Rectal smooth muscle tissue (tissue), 1 donor: ENCODE measurements at regions not wholly inside any gene's neighbourhood (a gene's known extent, or its start where the extent isn't known, plus 50 kb on each side); places are given as distances from the start of the nearest gene placed in this dataset.

Experiments
- H3K27ac ChIP-seq: one replicate; pipeline ENCODE4 v1.7.0; 2013; ENCODE audit warnings: low read depth, low read length, inconsistent platforms
- H3K27me3 ChIP-seq: one replicate; pipeline ENCODE4 v1.7.0; 2013; ENCODE audit warnings: low read length; ENCODE audit not compliant: control insufficient read depth, insufficient read depth
- H3K36me3 ChIP-seq: one replicate; pipeline ENCODE4 v1.7.0; 2013; ENCODE audit warnings: low read length; ENCODE audit not compliant: control insufficient read depth, insufficient read depth
- H3K4me1 ChIP-seq: one replicate; pipeline ENCODE4 v1.7.0; 2013; ENCODE audit warnings: low read length; ENCODE audit not compliant: control insufficient read depth, insufficient read depth
- H3K4me3 ChIP-seq: one replicate; pipeline ENCODE4 v1.7.0; 2013; ENCODE audit warnings: low read length
- H3K9ac ChIP-seq: one replicate; pipeline ENCODE4 v1.7.0; 2013; ENCODE audit warnings: low read length

GRCh38 chr1:70518106-70518505, 107.0 kb downstream of the CTH start:
- Histone ChIP-seq H3K4me1 (peaks cover 2% of the 10 kb centered on the region), H3K27me3 (peaks cover 4% of the 10 kb centered on the region), H3K36me3 (no peaks in the 10 kb centered on the region), H3K9ac (no peak overlapping the region), H3K27ac (no peak overlapping the region), H3K4me3 (no peak overlapping the region)

- H3K36me3 ChIP-seq: no peaks in the 10 kb centered on the region
- H3K27me3 ChIP-seq: no peaks in the 10 kb centered on the region
- no peak overlapping the region for H3K9ac ChIP-seq
- no peaks in the 10 kb centered on the region for H3K4me1 ChIP-seq
- no peak overlapping the region for H3K27ac ChIP-seq
- H3K4me3 ChIP-seq: no peak overlapping the region
Measured at GRCh38 chr1:70528590-70529333, 117.7 kb downstream of the CTH start.

GRCh38 chr1:70536708-70537366, 125.8 kb downstream of the CTH start:
- H3K27ac ChIP-seq: no peak overlapping the region
- no peaks in the 10 kb centered on the region for H3K36me3 ChIP-seq
- H3K9ac ChIP-seq: no peak overlapping the region
- no peaks in the 10 kb centered on the region for H3K27me3 ChIP-seq
- no peaks in the 10 kb centered on the region for H3K4me1 ChIP-seq
- H3K4me3 ChIP-seq: no peak overlapping the region

- H3K36me3 ChIP-seq: no peaks in the 10 kb centered on the region
- no peak overlapping the region for H3K27ac ChIP-seq
- H3K4me3 ChIP-seq: no peak overlapping the region
- H3K4me1 ChIP-seq: no peaks in the 10 kb centered on the region
- no peak overlapping the region for H3K9ac ChIP-seq
- H3K27me3 ChIP-seq: no peaks in the 10 kb centered on the region
Measured at GRCh38 chr1:70537788-70538187, 126.7 kb downstream of the CTH start.

GRCh38 chr1:70542030-70542429, 131.0 kb downstream of the CTH start:
- H3K9ac ChIP-seq: no peak overlapping the region
- no peak overlapping the region for H3K4me3 ChIP-seq
- H3K36me3 ChIP-seq: no peaks in the 10 kb centered on the region
- no peaks in the 10 kb centered on the region for H3K27me3 ChIP-seq
- H3K4me1 ChIP-seq: no peaks in the 10 kb centered on the region
- no peak overlapping the region for H3K27ac ChIP-seq

- no peak overlapping the region for H3K27ac ChIP-seq
- no peak overlapping the region for H3K9ac ChIP-seq
- no peak overlapping the region for H3K4me3 ChIP-seq
- H3K36me3 ChIP-seq: no peaks in the 10 kb centered on the region
- H3K27me3 ChIP-seq: no peaks in the 10 kb centered on the region
- H3K4me1 ChIP-seq: no peaks in the 10 kb centered on the region
Measured at GRCh38 chr1:70542856-70543255, 131.8 kb downstream of the CTH start.

GRCh38 chr1:70546726-70547125, 135.7 kb downstream of the CTH start:
- Histone ChIP-seq H3K4me1 (no peaks in the 10 kb centered on the region), H3K36me3 (no peaks in the 10 kb centered on the region), H3K27ac (no peak overlapping the region), H3K4me3 (no peak overlapping the region), H3K27me3 (no peaks in the 10 kb centered on the region), H3K9ac (no peak overlapping the region)

- Histone ChIP-seq H3K4me3 (no peak overlapping the region), H3K36me3 (no peaks in the 10 kb centered on the region), H3K9ac (no peak overlapping the region), H3K27ac (no peak overlapping the region), H3K4me1 (no peaks in the 10 kb centered on the region), H3K27me3 (no peaks in the 10 kb centered on the region)
Measured at GRCh38 chr1:70552662-70553566, 141.8 kb downstream of the CTH start.

- Histone ChIP-seq H3K27me3 (no peaks in the 10 kb centered on the region), H3K4me1 (no peaks in the 10 kb centered on the region), H3K27ac (no peak overlapping the region), H3K4me3 (no peak overlapping the region), H3K9ac (no peak overlapping the region), H3K36me3 (no peaks in the 10 kb centered on the region)
Measured at GRCh38 chr1:70553567-70553956, 142.5 kb downstream of the CTH start.

GRCh38 chr1:70554341-70554740, 143.3 kb downstream of the CTH start:
- Histone ChIP-seq H3K27me3 (no peaks in the 10 kb centered on the region), H3K9ac (no peak overlapping the region), H3K4me3 (no peak overlapping the region), H3K27ac (no peak overlapping the region), H3K36me3 (no peaks in the 10 kb centered on the region), H3K4me1 (no peaks in the 10 kb centered on the region)

GRCh38 chr1:70556541-70556940, 145.5 kb downstream of the CTH start:
- Histone ChIP-seq H3K9ac (no peak overlapping the region), H3K36me3 (no peaks in the 10 kb centered on the region), H3K27me3 (no peaks in the 10 kb centered on the region), H3K4me3 (no peak overlapping the region), H3K27ac (no peak overlapping the region), H3K4me1 (no peaks in the 10 kb centered on the region)

GRCh38 chr1:70567167-70567566, 156.1 kb downstream of the CTH start:
- Histone ChIP-seq H3K27ac (no peak overlapping the region), H3K4me3 (no peak overlapping the region), H3K9ac (no peak overlapping the region), H3K27me3 (no peaks in the 10 kb centered on the region), H3K4me1 (no peaks in the 10 kb centered on the region), H3K36me3 (no peaks in the 10 kb centered on the region)
